Stimulated activated CD8-positive, alpha-beta memory T cell treated with anti-CD3 and anti-CD28 coated beads, Interleukin-4, amount 100 ng/mL, for 4 hours (primary cell): ENCODE measurements at regions not wholly inside any gene's neighbourhood (a gene's known extent, or its start where the extent isn't known, plus 50 kb on each side); places are given as distances from the start of the nearest gene placed in this dataset.

ENCODE experiments used
- DNase-seq, 2 donors: peaks; one replicate each; pipeline ENCODE4 v3.0.0-alpha.2; 2020; ENCODE audit warnings: low read depth in 2 of 2, low spot score in 1 of 2

- no peak for DNase-seq
Observed at GRCh38 chr6:134379076-134379475, 61.2 kb upstream of the SGK1 start.

- DNase-seq, result no peak
Observed at GRCh38 chr6:134378426-134378825, 60.5 kb upstream of the SGK1 start.

DNA sequence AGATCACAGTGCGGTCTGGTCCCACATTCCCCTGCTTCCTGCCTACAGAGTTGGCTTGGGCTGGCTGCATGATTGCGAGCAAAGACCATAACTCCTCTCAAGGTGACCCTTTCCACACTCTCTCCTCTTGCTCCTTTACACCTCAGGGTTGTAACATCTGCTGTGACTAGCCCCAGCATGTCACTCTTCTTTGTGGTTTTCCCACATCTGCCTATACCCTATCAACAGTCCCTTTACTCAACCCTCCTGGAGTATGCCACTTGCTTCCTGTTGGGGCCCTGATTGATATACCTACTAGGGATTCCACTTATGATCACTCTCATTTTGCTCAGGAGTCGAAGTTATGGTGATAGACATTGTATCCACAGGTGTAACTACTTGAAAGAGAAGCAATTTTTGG lies 58.9 kb upstream of the SGK1 start:
- DNase-seq, result no peak

DNA sequence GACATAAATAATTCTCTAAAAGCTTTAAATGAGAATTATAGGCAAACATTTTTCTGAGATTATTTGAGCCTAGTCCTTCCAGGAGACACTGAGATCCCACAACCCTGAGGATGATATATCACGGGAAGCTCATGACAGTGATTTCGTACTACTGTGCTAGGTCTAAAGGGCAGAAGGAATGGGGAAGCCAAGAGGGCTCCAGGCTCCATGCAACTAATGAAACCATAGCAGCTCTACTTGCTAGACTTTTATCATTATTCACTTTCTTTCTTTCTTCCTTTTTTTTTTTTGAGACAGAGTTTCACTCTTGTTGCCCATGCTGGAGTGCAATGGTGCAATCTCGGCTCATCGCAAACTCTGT lies 57.3 kb upstream of the SGK1 start:
- no peak for DNase-seq

GRCh38 chr6:134374491-134375219 lies 56.7 kb upstream of the SGK1 start:
- no peak for DNase-seq

GRCh38 chr6:134373993-134374392 lies 56.1 kb upstream of the SGK1 start:
- no peak for DNase-seq

DNA sequence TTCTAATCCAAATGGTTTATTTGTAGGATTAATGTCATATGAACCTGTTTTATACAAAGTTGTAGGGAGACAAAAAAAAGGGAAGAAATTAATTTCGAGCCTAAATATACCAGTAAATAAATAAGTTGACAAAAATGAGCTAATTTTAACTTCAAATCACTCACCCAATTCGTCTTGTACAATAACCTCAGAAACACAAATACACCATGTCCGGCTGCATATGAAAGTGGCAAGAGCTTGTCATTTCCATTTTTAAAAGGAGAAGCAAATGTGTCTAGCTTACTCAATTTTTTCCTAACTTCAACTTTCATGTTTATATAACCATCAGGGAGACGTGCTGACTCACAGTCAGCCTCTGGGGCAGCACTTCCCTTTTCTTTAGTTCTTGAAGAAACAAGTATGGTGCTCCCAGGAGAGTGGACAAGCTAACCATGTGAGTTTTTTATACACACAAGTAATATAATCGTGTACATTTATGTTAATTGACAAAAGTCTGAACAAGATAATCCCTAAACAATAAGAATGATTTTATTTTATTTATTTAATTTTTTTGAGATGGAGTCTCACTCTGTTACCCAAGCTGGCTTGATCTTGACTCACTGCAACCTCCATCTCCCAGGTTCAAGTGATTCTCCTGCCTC lies 55.5 kb upstream of the SGK1 start:
- DNase-seq, result no peak

DNA sequence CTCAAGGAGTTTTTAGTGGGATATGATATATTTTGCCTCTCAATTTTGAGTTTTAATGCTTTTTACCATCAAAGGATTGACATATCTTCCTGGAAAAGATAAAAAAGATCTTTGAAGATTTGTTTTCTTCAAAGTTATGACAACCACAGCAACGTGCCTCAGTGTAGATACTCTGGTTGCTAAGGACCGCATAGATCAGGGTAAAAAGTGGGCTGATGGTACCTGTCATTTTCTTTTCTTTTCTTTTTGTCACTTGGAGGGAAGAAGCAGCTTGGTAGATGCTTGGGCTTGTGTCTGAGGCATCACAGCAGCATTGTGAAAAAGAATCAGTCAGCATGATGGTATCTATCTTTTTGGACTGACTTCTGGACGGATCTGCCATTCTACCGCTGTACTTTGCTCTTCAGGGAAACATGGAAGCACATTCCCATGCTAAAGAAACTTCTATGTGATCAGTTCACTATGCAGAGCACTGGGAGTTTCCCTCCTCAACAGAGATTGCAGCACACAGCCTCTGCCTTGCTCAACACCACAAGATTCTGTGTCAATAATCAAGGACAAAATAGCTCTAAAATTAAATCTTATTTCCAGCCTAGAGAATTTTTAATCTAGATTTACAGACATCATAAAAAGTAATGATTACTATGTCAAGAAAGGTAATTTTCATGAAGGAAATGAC lies 54.8 kb upstream of the SGK1 start:
- DNase-seq, result no peak

GRCh38 chr6:134368670-134369069 lies 50.8 kb upstream of the SGK1 start:
- no peak for DNase-seq
